Stimulated activated CD4-positive, alpha-beta T cell treated with anti-CD3 and anti-CD28 coated beads, Interleukin-2, amount 100 ng/mL, for 48 hours (primary cell): ENCODE measurements at regions not wholly inside any gene's neighbourhood (a gene's known extent, or its start where the extent isn't known, plus 50 kb on each side); places are given as distances from the start of the nearest gene placed in this dataset.

Experiments
- DNase-seq, 2 donors: peaks; one replicate each; pipeline ENCODE4 v3.0.0-alpha.2; 2020

DNA sequence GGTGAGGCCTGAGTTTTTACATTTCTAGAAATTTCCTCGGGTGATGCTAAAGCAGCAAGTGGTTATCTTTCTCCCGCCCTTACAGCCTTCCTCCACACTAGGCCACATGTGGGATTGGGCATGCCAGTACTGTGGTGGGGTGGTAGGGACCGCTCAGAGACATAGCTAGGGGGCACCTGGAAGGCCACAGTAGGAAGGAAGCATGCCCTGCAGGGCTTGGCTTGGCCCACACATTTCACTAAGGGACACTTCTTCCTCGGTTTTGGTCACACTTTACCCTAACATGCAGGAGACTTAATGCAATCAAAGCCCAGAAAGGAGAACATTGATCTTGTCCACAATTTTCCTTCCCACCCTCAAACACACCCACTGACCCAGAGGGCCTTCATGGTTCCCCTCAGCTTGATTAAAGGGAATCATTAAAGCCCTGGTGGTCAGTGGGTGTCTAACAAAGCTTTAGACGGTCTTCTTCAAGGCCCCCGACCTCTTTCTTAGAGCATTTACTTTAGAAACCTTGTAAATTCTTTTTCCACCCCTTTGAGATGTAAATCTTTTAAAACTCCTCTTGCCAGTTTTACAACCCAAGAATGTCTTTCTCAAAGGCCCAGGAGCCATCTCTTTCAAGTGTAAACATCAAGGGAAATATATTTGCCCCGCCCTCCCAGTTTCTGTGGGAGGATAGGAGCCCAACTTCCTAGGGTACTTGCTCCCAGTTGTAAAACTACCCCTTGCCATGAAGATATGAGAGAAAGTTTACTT is 246.4 kb upstream of the PTBP2 start:
- DNase-seq, result no peak

DNA sequence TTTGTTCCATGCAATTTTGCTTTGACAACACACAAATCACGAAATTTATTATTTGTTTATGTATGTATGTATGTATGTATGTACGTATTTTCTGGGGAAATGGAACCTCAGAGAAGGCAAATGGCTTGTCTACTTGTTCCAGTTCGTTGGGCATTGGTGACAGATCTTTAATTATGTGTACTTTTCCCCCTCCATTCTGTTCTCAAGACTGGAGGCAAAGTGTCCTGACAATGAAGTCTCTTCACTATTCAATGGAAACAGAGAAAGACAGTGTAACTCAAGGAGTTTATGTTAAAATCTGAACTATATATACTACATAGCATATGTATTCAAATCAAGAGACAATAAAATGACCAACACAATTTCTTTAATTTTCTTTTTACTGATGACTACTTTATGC is 245.7 kb upstream of the PTBP2 start:
- no peak for DNase-seq

- no peak for DNase-seq
Observed at GRCh38 chr1:96478228-96478627, 243.4 kb upstream of the PTBP2 start.

- DNase-seq, result no peak
Observed at GRCh38 chr1:96481409-96481808, 240.2 kb upstream of the PTBP2 start.

DNA sequence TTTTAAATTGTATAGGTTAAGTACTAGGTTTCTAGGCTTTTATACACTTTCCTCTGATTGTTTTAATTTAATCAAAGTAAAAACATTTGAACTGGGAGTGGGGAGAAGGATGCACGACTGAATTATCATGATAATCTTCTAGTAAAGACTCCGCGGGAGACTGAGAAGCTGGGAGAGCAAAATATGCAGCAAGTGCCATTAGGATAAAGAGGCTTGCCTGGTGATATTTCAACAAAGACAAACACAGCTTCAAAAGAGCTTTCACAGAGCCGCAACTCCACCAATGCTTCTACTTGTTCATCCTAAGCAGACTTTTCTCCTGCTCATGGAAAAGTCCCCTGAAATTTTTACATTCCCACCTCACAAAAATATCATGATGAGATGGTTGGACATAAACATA is 239.0 kb upstream of the PTBP2 start:
- no peak for DNase-seq

DNA sequence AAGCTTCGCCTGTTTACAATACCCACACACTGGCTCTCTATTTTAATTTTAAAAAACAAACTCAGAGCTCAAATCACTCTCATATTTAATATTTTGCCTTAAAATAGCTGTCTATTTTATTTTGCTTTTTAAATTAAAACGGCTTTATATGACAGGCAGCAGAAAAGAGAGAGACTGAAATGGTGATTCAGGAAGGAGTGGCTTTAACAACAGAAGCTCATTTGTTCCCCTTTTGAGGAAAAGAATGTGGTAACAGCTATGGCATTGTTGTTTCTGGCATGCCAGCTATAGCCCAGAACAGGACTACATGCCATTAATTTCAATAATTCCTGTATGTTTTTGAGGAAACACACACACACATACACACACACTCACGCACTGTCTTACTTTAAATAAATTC is 234.2 kb upstream of the PTBP2 start:
- no peak for DNase-seq

- no peak for DNase-seq
Observed at GRCh38 chr1:96487971-96488370, 233.6 kb upstream of the PTBP2 start.

GRCh38 chr1:96488777-96489176 is 232.8 kb upstream of the PTBP2 start:
- DNase-seq, result no peak

DNA sequence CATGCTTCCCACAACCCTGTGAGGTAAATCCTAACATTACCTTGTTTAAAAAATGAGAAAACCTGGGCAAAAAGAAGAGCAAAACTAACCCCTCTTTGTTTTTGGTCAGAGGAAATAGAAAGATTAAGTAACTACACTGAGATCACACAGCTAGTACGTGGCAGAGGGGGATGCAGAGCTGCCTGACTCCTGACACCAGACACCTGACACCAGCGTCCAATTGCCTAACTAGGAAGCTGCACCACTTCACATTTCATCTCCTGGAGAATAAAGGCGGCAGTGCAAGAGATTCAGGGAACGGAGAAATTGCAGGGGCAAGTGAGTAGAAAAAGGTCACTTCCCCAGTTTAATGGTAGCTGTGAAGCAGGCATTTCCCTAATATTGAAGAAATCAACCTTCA is 229.3 kb upstream of the PTBP2 start:
- DNase-seq, result no peak

DNA sequence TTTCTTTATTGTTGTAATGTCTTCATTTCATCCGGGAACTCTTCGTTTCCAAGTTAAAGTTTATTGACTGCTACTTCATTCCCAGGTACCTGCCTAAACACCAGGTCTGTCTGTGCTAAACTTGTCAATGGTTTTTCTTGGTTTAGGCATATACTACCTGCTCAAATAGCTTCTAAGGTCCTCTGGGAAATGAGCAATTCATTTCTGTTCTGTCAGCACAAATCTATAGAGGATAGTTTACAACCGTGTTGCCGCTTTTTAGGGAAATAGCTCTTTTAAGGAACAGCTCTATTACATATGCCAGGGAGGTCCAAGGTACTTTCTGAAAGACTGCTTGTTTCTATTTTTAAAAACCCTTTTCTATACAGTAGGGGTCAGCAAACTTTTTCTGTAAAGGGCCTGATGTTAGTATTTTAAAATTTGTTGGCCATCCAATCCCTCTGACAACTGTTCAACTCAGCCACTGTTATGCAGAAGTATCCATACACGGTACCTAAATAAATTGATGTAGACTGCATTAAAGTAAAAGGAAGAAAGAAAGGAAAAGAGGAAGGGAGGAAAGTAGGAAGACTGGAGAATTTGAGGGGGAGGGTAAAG is 222.7 kb upstream of the PTBP2 start:
- DNase-seq, result no peak

- DNase-seq, result no peak
Observed at GRCh38 chr1:96508233-96508632, 213.4 kb upstream of the PTBP2 start.

DNA sequence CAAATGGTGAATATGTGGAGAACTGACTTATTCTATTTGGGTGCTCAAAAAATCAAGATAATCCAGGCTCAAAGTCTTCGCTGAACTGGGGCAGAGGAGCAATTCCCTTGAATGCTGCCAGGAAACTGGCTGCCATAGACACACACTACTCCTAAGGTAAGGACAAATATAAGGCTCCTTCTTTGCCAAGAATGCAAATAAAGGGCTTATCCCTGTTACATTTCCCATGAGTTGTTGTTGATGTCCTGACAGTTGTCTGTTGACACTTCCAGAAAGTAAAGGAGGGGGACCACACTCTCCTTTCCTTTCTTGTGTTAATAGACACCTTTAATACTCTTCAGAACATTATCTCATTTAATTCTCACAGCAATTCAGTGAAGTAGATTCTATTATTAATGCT is 212.2 kb upstream of the PTBP2 start:
- no peak for DNase-seq

DNA sequence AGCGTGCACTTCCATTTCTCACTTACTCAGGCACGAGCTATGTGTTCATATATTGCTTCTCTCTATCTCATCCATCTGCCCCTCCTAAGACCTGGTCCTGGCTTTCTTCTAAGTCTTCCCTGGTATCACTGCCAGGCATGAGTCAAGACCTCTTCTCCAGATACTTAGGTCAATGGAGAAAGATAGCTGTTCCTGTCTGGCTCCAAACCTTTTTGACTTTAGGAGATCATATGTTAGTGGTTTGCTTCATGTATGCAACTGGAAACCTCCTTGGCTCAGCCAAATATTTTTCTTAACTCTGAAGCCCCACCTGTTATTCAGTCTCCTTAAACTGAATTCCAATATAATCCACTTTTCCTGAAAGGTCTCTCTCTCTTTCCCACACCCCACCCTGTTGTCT is 211.6 kb upstream of the PTBP2 start:
- DNase-seq, result no peak

GRCh38 chr1:96510391-96510790 is 211.2 kb upstream of the PTBP2 start:
- DNase-seq, result no peak

GRCh38 chr1:96510911-96511310 is 210.7 kb upstream of the PTBP2 start:
- DNase-seq, result no peak

- DNase-seq, result no peak
Observed at GRCh38 chr1:96513136-96513535, 208.4 kb upstream of the PTBP2 start.

GRCh38 chr1:96515430-96515829 is 206.2 kb upstream of the PTBP2 start:
- DNase-seq, result no peak

DNA sequence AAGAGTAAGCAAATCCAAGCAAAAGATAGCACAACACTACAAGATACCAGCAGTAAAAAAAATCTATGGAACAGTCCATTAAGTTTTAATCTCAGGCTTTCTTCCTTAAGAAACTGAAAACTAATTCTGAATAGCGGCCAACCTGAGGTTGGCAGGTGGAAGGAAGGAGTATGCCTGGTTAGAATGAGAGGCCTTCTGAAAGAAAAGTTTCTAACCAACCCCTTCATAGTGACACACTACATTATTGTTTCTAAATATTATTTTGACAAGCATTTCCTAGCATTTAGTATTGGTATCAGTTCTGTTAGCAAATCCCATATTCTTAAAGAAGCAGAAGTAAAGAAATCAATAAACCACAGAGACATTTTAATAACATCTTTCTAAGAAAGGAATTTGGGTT is 205.7 kb upstream of the PTBP2 start:
- no peak for DNase-seq

DNA sequence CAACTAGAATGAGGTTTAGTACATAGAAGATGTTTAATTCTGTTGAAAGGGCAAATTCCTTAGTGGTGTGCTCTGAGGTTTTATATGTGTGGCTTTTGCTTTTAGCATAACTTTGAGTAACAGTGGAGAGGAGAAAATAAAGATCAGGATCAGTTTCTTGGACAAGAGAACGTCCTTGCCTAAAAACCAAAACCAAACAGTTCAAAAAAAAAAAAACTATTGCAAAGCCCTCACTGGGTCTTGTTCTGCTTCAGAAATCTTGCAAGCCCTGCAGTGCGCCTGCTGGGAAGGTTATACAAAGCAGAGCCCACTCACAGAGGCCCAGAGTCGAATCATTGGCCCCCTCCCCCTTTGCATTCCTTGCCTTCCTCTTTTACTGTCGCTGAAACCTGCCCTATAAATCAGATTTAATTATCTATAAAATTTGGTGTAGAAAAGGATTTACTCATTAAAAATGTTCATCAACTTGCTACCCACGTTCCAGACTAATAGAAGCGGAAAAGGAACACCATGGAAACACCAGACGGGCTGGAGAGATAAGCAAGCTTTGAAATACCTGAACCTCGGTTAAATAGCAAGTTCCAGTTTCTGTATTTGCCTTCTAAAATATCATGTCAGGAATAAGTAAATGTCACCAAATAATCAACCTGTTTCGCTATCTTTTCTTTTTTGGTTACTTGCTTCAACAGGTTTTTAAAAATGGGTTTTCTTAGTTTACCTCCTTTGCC is 201.6 kb upstream of the PTBP2 start:
- DNase-seq, result no peak

DNA sequence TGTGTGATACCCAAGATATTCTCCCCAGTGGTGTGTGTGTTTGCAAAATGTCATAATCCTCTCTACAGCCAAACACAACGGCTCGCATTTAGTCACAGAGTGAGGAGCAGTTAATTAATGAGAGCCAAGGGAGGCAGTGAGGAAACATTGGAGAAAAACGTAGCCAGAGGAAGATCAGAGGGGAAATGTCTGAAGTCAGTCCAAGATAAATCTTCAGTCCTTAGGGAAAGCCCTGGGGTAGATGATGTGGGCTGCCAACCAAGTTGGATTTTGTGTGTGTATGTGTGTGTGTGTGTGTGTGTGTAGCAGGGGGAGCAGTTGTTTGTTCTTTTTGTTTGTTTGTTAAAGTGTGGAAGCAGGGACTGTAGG is 201.0 kb upstream of the PTBP2 start:
- no peak for DNase-seq

GRCh38 chr1:96521010-96521409 is 200.6 kb upstream of the PTBP2 start:
- no peak for DNase-seq

GRCh38 chr1:96521994-96522760 is 199.4 kb upstream of the PTBP2 start:
- DNase-seq, result no peak

DNA sequence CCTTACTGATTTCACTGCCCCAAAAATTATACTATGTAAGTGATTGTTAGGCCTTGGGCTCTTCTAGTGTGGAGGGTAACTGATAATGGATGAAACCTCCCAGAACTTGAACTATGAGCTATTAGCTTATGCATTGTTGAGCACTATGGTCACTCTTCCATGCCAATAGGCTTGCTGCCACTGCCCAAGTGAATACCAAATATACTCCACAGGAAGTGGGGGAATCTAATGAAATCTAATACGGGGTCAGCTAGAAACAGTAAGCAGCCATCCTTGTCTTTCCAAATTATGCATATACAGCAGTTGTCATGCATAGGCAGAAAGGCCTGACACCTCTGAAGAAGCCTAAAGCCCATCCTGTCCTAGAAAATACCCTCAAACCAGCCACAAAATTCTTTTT is 198.7 kb upstream of the PTBP2 start:
- no peak for DNase-seq

- no peak for DNase-seq
Observed at GRCh38 chr1:96524100-96524499, 197.5 kb upstream of the PTBP2 start.
